Sciatic nerve (tissue), 2 donors: ENCODE measurements at regions not wholly inside any gene's neighbourhood (a gene's known extent, or its start where the extent isn't known, plus 50 kb on each side); places are given as distances from the start of the nearest gene placed in this dataset.

Experiments
- ATAC-seq: fragments of 200-7000 bp; cut with Tn5 transposase; one replicate; pipeline ENCODE4 v1.9.1; 2020; ENCODE audit warnings: mild to moderate bottlenecking, moderate library complexity
- DNase-seq: peaks from one replicate; pipeline ENCODE4 v3.0.0-alpha.2; 2020; ENCODE audit warnings: low spot score
- intact Hi-C: fragments of 100-400 bp; cut with DNase I; formaldehyde crosslinking; loops from one replicate; pipeline ENCODE4 v1.14.2; 2022
- donor health status: DM: no; HTN: no; CAD: no.
- donor health status: DM: no; HTN: no; CAD: no.

DNA sequence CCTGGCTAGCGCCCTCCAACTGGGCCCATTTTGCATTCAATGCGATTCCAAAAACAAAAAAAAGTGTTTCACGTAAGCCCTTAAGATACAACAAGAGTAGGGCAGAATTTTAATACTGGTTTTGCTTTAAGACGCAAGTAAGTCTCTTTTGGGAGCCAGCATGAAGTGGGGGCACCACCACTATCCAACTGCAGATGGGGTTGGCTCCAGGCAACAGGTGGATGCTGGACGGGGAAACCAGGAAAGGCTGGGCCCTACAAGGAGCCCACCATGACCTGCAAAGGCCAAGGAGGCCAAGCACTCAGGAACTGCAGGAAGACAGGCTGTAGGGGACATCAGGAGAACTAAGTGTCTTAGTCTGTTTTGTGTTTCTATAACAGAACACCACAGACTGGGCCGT lies 86.5 kb upstream of the INSIG1 start:
- no peak for DNase-seq
- no peak for ATAC-seq
- intact Hi-C loops: no loop called here

DNA sequence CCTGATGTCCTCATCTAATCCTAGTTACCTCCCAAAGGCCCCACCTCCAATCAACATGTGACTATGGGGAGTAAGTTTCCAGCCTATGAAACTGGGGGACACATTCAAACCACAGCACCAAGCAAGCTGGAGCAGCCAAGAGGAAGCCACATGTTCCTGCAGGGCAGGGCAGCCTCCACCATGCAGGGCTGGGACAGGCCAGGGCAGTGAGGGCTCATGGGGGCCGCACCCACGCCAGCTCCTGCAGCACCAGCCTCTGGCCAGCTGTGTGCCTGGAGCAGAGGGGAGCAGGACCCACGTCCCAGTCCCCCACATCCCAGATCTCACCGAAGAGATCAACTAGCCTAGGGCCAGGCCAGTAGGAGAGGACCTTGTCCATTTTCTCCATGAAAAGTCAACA lies 85.9 kb upstream of the INSIG1 start:
- ATAC-seq (no peak), DNase-seq (no peak)
- intact Hi-C loops: no loop called here

DNA sequence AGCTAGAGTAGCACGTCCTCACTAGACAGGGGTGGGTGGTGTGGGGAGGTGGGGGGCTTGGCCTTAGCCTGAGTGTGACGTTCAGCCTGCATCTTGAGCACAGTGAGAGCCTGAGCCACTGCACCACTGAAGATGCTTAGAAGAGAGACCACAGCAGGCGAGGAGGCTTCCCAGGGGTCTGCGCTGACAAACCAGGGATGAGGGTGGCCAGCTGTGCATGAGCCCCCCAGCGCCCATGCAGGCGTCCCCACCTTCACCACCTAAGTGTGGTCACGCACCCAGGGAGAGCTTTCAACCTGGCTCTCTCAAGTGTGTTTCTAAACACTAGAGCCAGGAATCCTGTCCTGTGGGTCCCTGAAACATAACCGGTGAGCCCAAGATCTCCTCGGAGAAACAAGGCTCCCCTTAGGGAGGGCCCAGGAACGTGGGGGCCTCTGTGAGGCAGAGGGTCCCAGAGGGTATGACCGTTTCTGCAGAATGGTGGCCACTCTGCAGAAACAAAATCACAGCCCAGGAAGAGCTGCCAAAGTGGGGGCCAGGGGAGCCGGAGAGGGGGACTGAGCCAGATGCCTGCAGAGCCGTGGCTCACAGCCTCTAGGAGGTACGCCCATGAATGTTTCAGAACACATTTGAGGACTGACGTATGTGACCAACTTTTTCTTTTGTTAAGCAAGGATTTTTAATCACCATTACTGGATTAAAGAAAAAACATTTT lies 85.2 kb upstream of the INSIG1 start:
- DNase-seq (no peak), ATAC-seq (no peak)
- intact Hi-C loops: no loop called here

DNA sequence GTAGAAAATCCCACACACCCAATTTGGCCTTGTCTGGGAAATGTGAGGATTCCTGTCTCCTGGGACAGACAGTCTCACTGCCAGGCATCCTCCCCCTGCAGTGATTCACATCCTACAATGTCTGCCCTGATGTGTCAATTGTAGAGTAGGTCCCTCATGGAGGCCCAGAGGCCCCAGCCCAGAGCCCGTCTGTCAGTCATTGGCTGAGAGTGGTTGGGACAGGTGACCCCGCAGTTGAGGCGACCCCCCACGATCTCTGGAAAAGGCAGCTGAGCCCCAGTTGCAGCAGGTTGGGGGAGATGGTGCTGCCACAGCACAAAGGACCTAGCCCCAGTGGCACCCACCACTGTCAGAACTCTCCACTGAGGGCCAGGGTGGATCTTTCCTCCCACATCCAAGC lies 84.3 kb upstream of the INSIG1 start:
- intact Hi-C loops: no loop called here
- ATAC-seq (no peak), DNase-seq (no peak)

DNA sequence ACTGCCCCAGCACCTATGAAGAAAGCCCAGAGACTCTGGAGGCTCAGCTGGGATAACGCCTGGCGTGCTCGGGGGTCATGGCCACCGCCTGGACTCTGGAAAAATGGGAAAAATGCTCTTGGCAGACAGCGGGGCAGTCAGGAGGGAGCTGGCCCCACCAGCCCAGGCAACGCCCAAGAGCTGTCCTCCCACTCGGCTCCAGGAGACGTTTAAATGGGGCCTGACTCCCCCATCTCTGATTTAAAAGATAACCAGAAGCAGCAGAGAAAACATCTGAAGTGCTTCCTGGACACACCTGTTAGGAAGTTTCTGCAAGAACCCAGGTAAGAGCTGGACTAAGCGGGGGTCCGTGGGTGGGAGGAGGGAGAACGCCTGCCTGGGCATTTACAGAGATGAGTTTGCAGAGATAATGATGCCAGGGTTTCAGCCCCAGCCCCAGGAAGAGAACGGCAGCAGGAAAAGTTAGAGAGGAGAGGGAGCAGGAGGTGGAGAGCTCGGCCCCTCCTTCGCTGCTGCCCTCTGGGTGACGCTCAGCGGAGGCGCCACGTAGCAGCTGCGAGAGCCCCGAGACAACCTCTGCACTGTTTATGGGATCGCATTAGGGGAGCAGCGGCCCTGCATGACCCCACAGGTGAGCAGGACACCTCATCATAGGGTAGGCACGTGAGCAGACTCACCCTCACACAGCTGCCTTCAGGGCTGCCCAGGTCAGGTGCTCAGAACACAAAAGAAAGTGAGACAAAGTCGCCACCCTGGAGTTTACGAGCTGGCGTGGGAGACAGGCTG lies 83.5 kb upstream of the INSIG1 start:
- ATAC-seq (peak; percentile 52), DNase-seq (no peak)
- intact Hi-C loops: no loop called here

DNA sequence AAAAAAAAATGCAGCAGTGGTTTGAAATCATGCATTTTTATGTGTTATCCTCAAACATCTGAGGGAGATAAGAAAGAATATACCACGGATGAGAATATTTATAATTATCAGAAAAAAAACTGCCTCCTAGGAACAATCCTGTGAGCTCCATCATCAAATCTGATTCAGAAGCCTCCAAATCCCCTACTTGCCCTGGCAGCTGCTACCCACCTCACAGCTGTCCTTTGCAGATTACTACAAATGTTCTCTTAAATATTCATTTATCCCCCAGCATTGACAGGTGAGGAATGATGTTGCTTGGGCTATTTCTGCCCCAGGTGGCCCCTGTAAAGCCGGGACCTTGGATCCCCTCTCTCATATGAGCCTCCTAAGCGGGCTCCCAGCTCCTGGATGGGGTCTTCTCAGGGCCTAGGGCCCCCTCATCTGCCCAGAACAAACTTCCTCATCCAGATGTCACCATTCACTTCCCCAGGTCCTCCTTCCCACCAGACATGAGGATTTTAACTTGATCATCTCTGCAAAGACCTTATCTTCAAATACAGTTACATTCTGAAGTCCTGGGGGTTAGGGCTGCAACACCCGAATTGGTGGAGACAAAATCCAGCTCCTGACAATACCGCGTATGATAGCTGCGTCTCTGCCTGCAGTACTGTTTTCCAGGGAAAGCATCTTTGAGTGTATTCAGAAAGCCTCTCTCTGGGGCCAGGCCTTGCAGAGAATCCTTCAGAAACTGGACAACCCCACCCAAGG lies 81.9 kb upstream of the INSIG1 start:
- intact Hi-C loops: no loop called here
- ATAC-seq (no peak), DNase-seq (peak; percentile 15)

DNA sequence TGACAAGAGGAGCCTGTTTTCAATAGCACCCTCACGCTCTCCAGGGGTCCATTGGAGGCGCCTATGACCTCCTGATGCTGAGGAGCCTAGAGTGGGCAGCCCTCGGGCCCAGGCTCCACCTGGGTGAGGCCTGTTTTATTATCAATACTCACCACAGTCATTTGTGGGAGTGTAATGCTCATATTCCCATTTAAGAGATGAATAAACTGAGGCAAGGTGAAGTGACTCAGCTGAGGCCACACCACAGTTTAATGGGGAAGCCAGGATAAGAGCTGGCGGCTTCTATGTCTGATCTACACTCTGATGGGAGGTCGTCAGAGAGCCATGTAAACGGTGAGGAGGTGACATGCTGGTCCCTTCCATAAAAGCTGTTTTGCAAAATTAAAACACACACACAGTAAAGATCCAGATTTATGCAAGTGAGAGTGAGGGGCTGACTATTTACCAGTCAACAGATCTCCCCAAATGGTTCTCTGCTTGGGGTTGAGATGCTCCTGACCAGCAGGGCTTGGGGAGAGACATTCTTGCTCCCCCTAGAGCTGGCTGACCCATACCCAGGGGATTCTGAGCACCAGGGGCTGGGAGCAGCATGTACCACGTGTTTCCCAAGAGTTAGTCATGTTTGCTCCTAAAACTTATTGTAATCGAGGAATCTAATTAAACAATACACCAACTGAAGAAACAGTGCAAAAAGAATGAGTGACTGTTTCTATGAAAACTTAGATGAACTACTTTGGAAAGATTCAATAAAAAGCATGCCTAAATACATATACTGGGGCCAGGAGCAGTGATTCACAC lies 81.0 kb upstream of the INSIG1 start:
- no peak for DNase-seq

DNA sequence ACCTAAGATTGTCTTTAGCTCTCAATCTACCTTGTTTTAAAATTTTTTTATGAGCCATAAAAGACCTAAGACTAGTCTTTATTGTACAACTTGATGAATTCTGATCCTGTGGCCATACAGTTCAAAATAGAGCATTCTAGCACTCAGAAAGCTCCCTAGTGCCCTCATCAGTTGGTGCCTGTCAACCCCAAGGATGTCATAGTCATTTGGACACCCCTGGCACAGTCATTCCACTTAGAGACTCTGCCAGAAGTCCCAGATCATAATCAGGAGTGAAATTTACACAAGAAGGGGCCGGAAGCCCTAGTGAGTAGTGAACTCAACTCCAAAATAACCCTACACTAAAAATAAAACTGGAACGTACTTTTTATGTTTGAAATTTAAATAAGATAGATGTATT lies 80.0 kb upstream of the INSIG1 start:
- ATAC-seq (no peak), DNase-seq (no peak)
- intact Hi-C loops: no loop called here

More for the DNA sequence above, 81.0 kb upstream of the INSIG1 start:
- intact Hi-C loops: no loop called here
- no peak for ATAC-seq

DNA sequence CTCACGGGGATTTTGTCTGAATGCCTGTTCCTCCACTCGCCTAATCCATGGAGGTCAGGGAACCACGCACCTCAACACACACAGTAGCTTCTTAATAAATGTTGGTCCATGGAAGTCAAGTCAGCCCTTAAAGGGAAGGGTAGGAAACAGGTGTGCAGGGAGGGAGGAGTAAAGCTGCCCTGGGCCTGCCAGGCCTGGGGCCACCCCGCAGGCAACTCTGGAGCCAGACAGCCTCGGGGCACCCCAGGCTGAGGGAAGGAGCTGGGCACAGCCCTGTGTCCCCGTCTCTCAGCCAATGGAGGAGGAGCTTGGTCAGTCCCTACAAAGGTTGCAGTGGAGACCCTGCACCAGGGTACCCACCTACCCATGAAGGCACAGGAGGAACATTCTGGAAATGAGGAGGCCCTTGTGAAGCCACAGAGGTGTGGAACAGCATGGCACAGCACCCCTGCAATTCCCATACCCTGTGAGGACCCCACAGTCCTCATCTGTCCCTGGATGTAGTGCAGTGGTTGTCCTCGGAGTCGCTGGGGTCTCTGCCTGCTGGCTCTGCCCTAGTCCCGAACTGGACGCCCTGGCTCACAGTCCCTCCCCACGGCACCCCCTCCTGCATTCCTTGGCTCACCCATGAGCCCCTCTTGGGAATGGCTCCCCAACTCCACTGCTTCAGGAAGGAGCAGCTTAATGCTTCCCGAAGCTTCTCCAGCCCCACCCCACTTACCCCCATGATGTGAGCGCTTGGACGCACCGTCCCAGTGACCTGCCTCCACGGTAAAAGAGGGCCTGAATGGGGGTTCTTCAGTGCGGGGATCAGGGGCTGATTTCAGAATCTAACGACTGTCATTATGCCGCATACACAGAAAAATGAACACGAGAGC lies 79.2 kb upstream of the INSIG1 start:
- DNase-seq: no peak
- intact Hi-C loops: no loop called here
- no peak for ATAC-seq

DNA sequence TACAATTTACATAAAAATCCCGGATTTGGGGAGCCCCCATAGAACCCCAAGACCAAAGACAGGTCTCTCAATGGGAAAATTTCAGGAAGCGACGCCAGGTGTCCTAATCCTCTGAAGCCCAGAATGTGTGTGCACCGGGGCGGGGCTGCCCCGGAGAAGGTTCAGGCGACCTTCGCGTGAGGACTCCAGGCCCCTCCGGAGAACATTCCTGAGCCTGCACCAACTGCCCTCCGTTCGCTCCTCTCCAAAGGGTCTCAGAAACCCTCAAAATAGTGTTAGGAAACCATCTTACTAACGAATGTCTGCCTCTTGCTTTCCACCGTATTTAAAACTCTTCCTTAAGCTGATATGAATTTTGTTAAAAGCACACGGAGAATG lies 78.5 kb upstream of the INSIG1 start:
- no peak for ATAC-seq
- DNase-seq: no peak
- intact Hi-C loops: no loop called here

DNA sequence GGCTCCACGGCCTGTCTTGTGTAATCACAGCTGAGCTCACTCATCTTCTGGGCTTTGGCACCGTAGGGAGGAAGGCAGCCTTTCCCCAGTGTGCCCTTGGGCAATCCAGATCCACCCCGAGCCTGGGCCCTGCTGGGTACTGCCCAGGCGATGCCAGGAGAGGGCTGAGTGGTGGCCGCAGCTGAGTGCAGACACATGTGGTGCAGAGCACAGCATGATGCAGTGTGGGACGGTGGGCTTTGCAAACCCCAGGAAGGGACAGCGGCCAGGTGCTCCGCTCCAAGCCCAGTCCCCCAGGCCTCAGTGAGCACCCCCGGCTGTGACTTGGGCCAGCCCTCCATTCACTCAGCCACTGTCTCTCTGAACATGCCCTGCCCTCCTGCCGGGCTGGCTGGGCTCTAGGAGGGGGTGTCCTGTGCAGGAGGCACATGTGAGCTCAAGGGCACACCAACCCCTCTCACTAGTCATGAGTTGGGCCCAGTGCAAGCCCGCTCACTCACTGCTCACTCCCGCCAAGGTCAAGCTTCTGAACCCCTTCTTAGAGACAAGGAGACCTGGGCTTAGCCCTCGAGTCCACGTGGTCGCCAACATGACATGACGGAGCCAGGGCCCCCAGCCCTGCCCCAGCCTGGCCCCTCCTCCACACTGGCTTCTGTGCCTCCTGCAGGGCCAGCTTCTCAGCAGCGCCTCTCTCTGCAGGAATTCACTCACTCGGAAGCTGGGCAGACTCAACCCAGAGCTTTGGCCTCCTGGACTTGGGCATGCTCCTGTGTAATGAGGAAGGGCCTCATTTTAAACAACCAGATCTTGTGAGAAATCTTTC lies 77.5 kb upstream of the INSIG1 start:
- ATAC-seq: peak; percentile 64
- intact Hi-C loops: no loop called here
- no peak for DNase-seq

DNA sequence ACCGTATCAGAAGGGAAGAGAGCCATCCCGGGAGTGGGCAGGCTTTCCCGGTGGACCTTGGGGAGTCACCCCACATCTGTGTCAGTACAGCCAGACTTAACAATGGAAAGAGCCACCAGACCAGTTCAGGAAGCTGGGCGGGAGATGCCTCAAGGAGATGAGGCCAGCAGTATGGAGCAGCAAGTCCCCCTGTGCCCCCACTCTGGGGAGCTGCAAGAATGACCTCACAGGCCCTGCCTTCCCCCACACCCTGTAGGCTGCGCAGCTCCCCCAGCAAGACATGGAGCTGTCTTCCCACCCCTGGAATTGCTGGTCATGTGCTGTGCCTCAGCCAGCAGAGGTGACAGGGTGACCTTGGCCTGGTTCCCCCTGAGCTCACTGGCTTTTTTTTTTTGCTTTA lies 76.8 kb upstream of the INSIG1 start:
- intact Hi-C loops: no loop called here
- ATAC-seq (no peak), DNase-seq (no peak)

DNA sequence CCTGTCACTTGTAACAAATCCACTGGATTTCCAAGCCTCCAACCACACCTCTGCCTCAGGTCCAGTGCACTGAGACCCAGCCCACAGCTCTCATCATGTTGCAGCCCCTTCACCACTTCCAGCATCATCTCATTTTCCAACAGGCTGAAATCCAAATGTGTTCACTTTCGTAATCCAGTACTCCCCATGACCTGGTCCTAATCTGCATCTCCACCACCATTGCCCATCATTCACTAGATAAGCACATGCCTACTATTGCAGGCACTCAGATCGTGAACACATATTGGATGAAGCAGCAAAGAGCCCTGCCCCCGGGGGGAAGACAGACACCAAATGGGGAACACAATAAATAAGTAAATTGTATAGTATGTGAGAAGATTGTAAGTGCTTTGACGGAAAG lies 76.1 kb upstream of the INSIG1 start:
- DNase-seq: no peak
- ATAC-seq: no peak
- intact Hi-C loops: no loop called here

DNA sequence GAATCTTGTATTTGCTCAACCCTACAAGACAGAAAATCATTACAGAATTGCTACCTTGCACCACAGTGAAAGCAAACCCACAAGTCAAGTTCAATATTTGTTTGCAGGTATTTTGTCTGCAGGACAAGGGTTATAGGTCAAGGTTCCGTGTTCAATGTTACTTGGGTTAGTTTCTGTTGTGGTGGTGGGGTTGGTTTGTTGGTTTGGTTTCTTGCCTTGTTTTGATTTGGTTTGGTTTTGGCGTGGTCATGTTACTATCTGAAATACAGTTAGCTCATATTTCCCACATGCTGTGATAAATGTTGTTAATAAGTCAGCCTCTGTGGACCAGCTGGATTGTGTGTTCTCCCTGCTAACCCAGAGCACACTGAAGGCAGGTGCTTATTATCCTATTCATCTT lies 75.6 kb upstream of the INSIG1 start:
- ATAC-seq (no peak), DNase-seq (no peak)
- intact Hi-C loops: no loop called here

DNA sequence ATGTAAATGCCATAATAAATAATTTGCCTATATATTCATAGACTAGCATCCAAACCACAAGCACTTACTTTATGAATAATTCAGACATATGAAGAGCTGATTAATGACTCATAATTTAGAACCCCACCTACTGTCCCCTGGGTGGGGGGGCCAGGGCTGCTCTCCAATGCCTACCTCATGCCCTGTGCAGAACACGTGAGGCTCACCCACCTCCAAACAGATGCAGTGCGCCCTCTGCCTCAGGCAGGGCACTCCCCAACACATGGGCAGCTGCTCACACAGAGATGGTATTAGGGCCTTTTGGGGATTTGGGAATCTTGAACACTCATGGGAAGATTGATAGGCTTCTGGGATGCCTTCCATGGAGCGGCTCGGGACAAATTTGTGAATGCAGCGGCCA lies 75.1 kb upstream of the INSIG1 start:
- intact Hi-C loops: no loop called here
- ATAC-seq (no peak), DNase-seq (no peak)

DNA sequence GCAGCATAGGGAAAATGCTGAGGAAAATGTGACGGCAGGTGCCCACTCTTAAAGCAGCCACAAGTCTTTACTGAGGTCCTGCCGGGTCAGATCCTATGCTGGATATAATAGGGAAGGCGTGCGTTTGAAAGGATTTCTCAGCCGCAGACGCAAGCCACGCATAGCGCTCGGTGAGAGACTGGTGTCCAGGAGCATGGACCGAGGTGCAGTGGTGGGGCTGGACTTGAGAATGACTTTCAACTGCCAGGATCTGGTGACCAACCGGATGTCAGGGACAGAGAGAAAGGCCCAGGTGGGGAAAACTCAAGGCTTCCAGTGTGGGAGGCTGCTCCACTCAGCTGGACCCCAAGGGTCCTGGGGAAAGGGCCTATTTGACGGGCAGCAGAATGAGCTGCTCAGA lies 74.7 kb upstream of the INSIG1 start:
- ATAC-seq: no peak
- intact Hi-C loops: no loop called here
- DNase-seq: no peak

DNA sequence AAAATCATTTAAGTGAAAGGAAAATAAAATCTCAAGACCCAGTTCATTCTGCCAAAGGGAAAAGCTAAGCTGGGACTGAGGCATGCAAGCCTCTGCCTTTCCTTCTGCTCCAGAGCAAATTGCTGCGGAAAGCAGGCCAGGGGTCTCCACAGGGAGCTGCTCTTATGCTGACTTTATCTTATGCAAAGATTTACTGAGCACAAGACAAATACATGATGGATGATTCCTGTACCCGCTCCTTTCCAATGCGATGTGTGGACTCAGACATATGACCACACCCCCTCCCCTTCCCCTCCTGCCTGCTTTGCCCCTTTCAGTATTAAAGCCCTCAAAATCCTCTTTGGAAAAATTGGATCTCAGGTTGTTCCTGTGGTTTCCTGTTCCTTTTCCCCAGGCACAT lies 74.2 kb upstream of the INSIG1 start:
- intact Hi-C loops: no loop called here
- no peak for DNase-seq

More for the DNA sequence above, 74.2 kb upstream of the INSIG1 start:
- ATAC-seq: no peak
